ENCODE measurements at regions not wholly inside any gene's neighbourhood (a gene's known extent, or its start where the extent isn't known, plus 50 kb on each side); places are given as distances from the start of the nearest gene placed in this dataset.

DNA sequence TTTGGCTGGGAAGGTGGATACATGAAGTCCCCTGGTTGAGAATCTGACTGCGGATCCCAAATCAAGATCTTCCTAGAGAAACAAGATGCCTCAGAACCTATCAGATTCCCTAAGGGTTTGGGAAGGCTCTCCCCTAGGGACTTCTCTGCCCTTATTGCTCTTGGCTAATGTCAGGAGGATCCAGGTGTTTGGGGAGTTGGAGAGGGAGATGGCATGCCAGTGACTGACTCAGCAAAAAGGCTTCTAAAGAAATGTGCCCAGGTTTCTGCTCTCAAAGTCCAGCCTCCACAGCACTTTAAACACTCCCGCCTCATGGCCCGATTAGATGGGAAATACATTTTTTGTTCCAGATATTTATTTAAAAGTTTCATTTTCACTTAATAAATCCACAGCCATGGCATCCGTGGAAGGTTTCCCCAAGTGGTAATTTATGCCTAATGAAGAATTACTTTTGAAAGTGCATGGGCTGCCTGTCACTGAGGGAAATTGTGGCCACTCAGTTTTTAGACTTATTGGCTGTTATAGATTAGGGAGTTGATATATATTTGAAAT lies 156.4 kb downstream of the OSR1 start:
- POLR2A ChIA-PET: no interaction called here
- dilution Hi-C loops (cut with MboI; ENCODE audit: extremely low pct_ligation_motif_present, low sequenced_read_pairs): no loop called here

More for the DNA sequence above, 156.4 kb downstream of the OSR1 start:
- FAIRE-seq (no peak), DNase-seq (ENCODE audit: low read depth, low spot score) (no peak)
- intact Hi-C loops (cut with micrococcal nuclease): no loop called here
- no peaks in the 10 kb centered on the region for H3K9me1 ChIP-seq (replicated peaks; ENCODE audit: control insufficient read depth, extremely low read depth, insufficient read depth, low read length)
- H3K79me2 ChIP-seq (ENCODE audit: control insufficient read depth, insufficient read depth, low read length): no peaks in the 10 kb centered on the region
- no peak overlapping the region for H3K4me3 ChIP-seq (replicated peaks in 1 of 3; ENCODE audit: insufficient read depth in 1 of 3, low read depth in 1 of 3, low read length in 3 of 3)
- H3K9ac ChIP-seq (replicated peaks; ENCODE audit: extremely low read depth, insufficient read depth, low read length): no peak overlapping the region
- no peaks in the 10 kb centered on the region for H3K27me3 ChIP-seq (ENCODE audit: control insufficient read depth in 2 of 2, insufficient read depth in 2 of 2, low read length in 2 of 2)
- H3K36me3 ChIP-seq (ENCODE audit: control insufficient read depth in 2 of 2, extremely low read depth in 1 of 2, insufficient read depth in 2 of 2, low read length in 2 of 2): no peaks in the 10 kb centered on the region
- CTCF ChIA-PET: no interaction called here
- H3K4me1 ChIP-seq (ENCODE audit: control insufficient read depth, extremely low read depth, insufficient read depth, low read length): no peaks in the 10 kb centered on the region
- H3K4me2 ChIP-seq (ENCODE audit: insufficient read depth, low read length): no peak overlapping the region
- H2AFZ ChIP-seq (ENCODE audit: low read depth, low read length): no peak overlapping the region
- H3K27ac ChIP-seq (ENCODE audit: insufficient read depth, low read depth, low read length): no peak overlapping the region
- TF ChIP-seq POLR2A (IDR thresholded peaks at IDR 0.05; ENCODE audit: low read depth, low read length): no peak
- TF ChIP-seq JUN (IDR thresholded peaks at IDR 0.05; ENCODE audit: borderline replicate concordance, insufficient read depth, insufficient read length, low read depth): no peak
- TF ChIP-seq, protein P1, sequence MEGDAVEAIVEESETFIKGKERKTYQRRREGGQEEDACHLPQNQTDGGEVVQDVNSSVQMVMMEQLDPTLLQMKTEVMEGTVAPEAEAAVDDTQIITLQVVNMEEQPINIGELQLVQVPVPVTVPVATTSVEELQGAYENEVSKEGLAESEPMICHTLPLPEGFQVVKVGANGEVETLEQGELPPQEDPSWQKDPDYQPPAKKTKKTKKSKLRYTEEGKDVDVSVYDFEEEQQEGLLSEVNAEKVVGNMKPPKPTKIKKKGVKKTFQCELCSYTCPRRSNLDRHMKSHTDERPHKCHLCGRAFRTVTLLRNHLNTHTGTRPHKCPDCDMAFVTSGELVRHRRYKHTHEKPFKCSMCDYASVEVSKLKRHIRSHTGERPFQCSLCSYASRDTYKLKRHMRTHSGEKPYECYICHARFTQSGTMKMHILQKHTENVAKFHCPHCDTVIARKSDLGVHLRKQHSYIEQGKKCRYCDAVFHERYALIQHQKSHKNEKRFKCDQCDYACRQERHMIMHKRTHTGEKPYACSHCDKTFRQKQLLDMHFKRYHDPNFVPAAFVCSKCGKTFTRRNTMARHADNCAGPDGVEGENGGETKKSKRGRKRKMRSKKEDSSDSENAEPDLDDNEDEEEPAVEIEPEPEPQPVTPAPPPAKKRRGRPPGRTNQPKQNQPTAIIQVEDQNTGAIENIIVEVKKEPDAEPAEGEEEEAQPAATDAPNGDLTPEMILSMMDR (IDR thresholded peaks at IDR 0.05; ENCODE audit: extremely low read depth in 1 of 2, insufficient read depth in 1 of 2, low read depth in 1 of 2, low read length in 2 of 2): no peak
- TF ChIP-seq, protein P2, sequence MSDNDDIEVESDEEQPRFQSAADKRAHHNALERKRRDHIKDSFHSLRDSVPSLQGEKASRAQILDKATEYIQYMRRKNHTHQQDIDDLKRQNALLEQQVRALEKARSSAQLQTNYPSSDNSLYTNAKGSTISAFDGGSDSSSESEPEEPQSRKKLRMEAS (IDR thresholded peaks at IDR 0.05; ENCODE audit: insufficient read depth, insufficient read length): no peak
- no peak for TF ChIP-seq EZH2 (IDR thresholded peaks at IDR 0.05; ENCODE audit: borderline replicate concordance, low read depth, low read length, severe bottlenecking)
- no peak for TF ChIP-seq POLR2AphosphoS5 (IDR thresholded peaks at IDR 0.05; ENCODE audit: insufficient read depth, low read depth, low read length)
- TF ChIP-seq GATA2 (IDR thresholded peaks at IDR 0.05; ENCODE audit: insufficient read depth, insufficient read length, low read depth, low read length): no peak
- no peak for TF ChIP-seq MYC (IDR thresholded peaks at IDR 0.05; ENCODE audit: low read depth, low read length)
- no peak for TF ChIP-seq FOS (IDR thresholded peaks at IDR 0.05; ENCODE audit: borderline replicate concordance, insufficient read depth, low read length)
- no peaks in the 10 kb centered on the region for H3K9me3 ChIP-seq (replicated peaks; ENCODE audit: control insufficient read depth, insufficient read depth, low read length)
- no peaks in the 10 kb centered on the region for H4K20me1 ChIP-seq (replicated peaks; ENCODE audit: control insufficient read depth, extremely low read depth, insufficient read depth, low read length)
- BruUV-seq (replicated peaks): no TSS peak

Data from endothelial cell of umbilical vein (primary cell).